Caco-2 (cell line): ENCODE measurements at regions not wholly inside any gene's neighbourhood (a gene's known extent, or its start where the extent isn't known, plus 50 kb on each side); places are given as distances from the start of the nearest gene placed in this dataset.

Experiments
- BruUV-seq: library from RNA; stranded (reverse); fragments of 400-500 nt; replicated peaks from 2 replicates; lab custom pipeline; 2021; lab: Mats Ljungman, UMichigan
- CTCF ChIA-PET: fragments of 300-600 bp; sonication (Branson Sonifier 250); formaldehyde crosslinking; loops from one replicate; lab custom pipeline; 2022; ENCODE audit warnings: antibody characterized with exemption; lab: Charles Lee
- POLR2A ChIA-PET: fragments of 300-600 bp; sonication (Branson Sonifier 250); formaldehyde crosslinking; loops from one replicate; lab custom pipeline; 2022; ENCODE audit warnings: antibody characterized with exemption; lab: Charles Lee
- DNase-seq, 2 experiments: peaks; one replicate each; pipeline versions ENCODE4 v3.0.0 to v3.0.0-alpha.2; 2020 to 2022
- H3K27me3 ChIP-seq: replicated peaks from 2 replicates; pipeline ENCODE4 v1.6.0; 2011; ENCODE audit warnings: low read length; ENCODE audit not compliant: control insufficient read depth, insufficient read depth
- H3K36me3 ChIP-seq: 2 replicates; pipeline ENCODE4 v1.5.1; 2011; ENCODE audit warnings: low read length; ENCODE audit not compliant: control insufficient read depth, insufficient read depth
- H3K4me1 ChIP-seq: fragments of 250-450 bp; sonication (Bioruptor Pico); 2 replicates; pipeline ENCODE4 v1.5.1; 2020; ENCODE audit warnings: mild to moderate bottlenecking
- H3K4me3 ChIP-seq: 2 replicates; pipeline ENCODE4 v1.5.1; 2011; ENCODE audit warnings: low read depth, mild to moderate bottlenecking, control low read depth, low read length
- H3K9me3 ChIP-seq: fragments of 250-450 bp; sonication (Bioruptor Pico); 2 replicates; pipeline ENCODE4 v1.5.1; 2020; ENCODE audit warnings: mild to moderate bottlenecking, moderate library complexity
- H3K27ac Mint-ChIP-seq: one replicate; pipeline ENCODE4 v1.8.0; 2022; ENCODE audit warnings: mixed read lengths; ENCODE audit not compliant: unreplicated experiment
- H3K27me3 Mint-ChIP-seq: one replicate; pipeline ENCODE4 v1.8.0; 2022; ENCODE audit warnings: mixed read lengths; ENCODE audit not compliant: insufficient read depth, unreplicated experiment
- H3K36me3 Mint-ChIP-seq: one replicate; pipeline ENCODE4 v1.8.0; 2022; ENCODE audit warnings: mild to moderate bottlenecking, mixed read lengths; ENCODE audit not compliant: insufficient read depth, unreplicated experiment
- H3K4me1 Mint-ChIP-seq: one replicate; pipeline ENCODE4 v1.8.0; 2022; ENCODE audit warnings: low read depth, mixed read lengths; ENCODE audit not compliant: unreplicated experiment
- H3K4me3 Mint-ChIP-seq: one replicate; pipeline ENCODE4 v1.8.0; 2022; ENCODE audit warnings: mild to moderate bottlenecking, moderate library complexity, mixed read lengths; ENCODE audit not compliant: unreplicated experiment
- H3K9me3 Mint-ChIP-seq: one replicate; pipeline ENCODE4 v1.8.0; 2022; ENCODE audit warnings: mixed read lengths; ENCODE audit not compliant: unreplicated experiment
- intact Hi-C: fragments of 100-400 bp; cut with micrococcal nuclease; formaldehyde crosslinking; loops from one replicate; pipeline ENCODE4 v1.10.0; 2022; ENCODE audit not compliant: unreplicated experiment
- TF ChIP-seq, protein P1 (sequence below), 2 experiments: fragments of 200-600 bp in 1 of 2; IDR thresholded peaks; 1 replicate in 1 of 2; 2 replicates in 1 of 2; pipeline versions ENCODE4 v1.5.1 to v1.8.0; 2011 to 2022; ENCODE audit warnings: antibody characterized with exemption in 1 of 2, control low read depth in 1 of 2, inconsistent platforms in 1 of 2, low read depth in 1 of 2, low read length in 1 of 2, mild to moderate bottlenecking in 1 of 2, moderate library complexity in 1 of 2; ENCODE audit not compliant: insufficient read depth in 1 of 2, severe bottlenecking in 1 of 2, unreplicated experiment in 1 of 2

GRCh38 chr22:48428631-48429371 lies 1398.9 kb downstream of the BRD1 start:
- no peak overlapping the region for H3K4me3 Mint-ChIP-seq

DNA sequence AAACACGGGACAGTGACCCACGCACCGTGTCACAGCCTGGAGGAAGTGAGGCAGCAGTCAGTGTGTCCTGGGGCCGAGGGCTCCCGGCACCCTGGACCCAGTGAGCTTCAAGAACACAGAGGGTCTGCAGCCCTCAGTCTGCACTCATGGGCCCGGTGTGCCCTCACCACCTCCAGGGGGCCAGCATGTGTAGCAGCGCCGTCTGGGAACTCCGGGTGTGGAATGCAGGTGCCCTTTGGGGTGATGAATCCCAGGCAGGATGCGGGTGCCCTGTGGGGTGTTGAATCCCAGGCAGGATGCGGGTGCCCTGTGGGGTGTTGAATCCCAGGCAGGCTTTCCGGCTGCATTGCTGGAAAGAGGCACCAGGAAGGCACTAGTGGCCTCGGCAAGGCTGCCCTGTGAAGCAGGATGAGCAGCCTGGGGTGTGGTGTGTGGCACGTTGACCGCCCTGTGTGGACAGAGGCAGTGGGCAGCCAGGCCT lies 1399.9 kb downstream of the BRD1 start:
- Mint-ChIP-seq H3K27me3 (peaks cover 10% of the 10 kb centered on the region), H3K4me3 (no peak overlapping the region), H3K9me3 (no peaks in the 10 kb centered on the region), H3K27ac (no peak overlapping the region), H3K4me1 (no peaks in the 10 kb centered on the region), H3K36me3 (no peaks in the 10 kb centered on the region)
- intact Hi-C loops = no loop called here
- POLR2A ChIA-PET = no interaction called here
- no TSS peak for BruUV-seq
- Histone ChIP-seq H3K9me3 (no peaks in the 10 kb centered on the region), H3K4me3 (no peak overlapping the region), H3K4me1 (no peaks in the 10 kb centered on the region), H3K27me3 (no peaks in the 10 kb centered on the region), H3K36me3 (no peaks in the 10 kb centered on the region)
- no peak for DNase-seq
- CTCF ChIA-PET = no interaction called here
- TF ChIP-seq, protein P1, sequence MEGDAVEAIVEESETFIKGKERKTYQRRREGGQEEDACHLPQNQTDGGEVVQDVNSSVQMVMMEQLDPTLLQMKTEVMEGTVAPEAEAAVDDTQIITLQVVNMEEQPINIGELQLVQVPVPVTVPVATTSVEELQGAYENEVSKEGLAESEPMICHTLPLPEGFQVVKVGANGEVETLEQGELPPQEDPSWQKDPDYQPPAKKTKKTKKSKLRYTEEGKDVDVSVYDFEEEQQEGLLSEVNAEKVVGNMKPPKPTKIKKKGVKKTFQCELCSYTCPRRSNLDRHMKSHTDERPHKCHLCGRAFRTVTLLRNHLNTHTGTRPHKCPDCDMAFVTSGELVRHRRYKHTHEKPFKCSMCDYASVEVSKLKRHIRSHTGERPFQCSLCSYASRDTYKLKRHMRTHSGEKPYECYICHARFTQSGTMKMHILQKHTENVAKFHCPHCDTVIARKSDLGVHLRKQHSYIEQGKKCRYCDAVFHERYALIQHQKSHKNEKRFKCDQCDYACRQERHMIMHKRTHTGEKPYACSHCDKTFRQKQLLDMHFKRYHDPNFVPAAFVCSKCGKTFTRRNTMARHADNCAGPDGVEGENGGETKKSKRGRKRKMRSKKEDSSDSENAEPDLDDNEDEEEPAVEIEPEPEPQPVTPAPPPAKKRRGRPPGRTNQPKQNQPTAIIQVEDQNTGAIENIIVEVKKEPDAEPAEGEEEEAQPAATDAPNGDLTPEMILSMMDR (IDR thresholded peaks at IDR 0.05; ENCODE audit: insufficient read depth in 1 of 2, low read depth in 1 of 2, low read length in 1 of 2, severe bottlenecking in 1 of 2, unreplicated experiment in 1 of 2) = no peak

More at GRCh38 chr22:48428631-48429371, 1398.9 kb downstream of the BRD1 start:
- Histone ChIP-seq H3K4me1 (no peaks in the 10 kb centered on the region), H3K36me3 (no peaks in the 10 kb centered on the region), H3K4me3 (no peak overlapping the region), H3K27me3 (no peaks in the 10 kb centered on the region), H3K9me3 (no peaks in the 10 kb centered on the region)
- DNase-seq = no peak
- POLR2A ChIA-PET = no interaction called here
- CTCF ChIA-PET = no interaction called here
- H3K27me3 Mint-ChIP-seq = peaks cover 8% of the 10 kb centered on the region
- no peaks in the 10 kb centered on the region for H3K9me3 Mint-ChIP-seq
- no peak overlapping the region for H3K27ac Mint-ChIP-seq
- BruUV-seq = no TSS peak
- H3K36me3 Mint-ChIP-seq = no peaks in the 10 kb centered on the region
- intact Hi-C loops = no loop called here
- TF ChIP-seq, protein P1 (IDR thresholded peaks at IDR 0.05; ENCODE audit: insufficient read depth in 1 of 2, low read depth in 1 of 2, low read length in 1 of 2, severe bottlenecking in 1 of 2, unreplicated experiment in 1 of 2) = no peak
- no peaks in the 10 kb centered on the region for H3K4me1 Mint-ChIP-seq

DNA sequence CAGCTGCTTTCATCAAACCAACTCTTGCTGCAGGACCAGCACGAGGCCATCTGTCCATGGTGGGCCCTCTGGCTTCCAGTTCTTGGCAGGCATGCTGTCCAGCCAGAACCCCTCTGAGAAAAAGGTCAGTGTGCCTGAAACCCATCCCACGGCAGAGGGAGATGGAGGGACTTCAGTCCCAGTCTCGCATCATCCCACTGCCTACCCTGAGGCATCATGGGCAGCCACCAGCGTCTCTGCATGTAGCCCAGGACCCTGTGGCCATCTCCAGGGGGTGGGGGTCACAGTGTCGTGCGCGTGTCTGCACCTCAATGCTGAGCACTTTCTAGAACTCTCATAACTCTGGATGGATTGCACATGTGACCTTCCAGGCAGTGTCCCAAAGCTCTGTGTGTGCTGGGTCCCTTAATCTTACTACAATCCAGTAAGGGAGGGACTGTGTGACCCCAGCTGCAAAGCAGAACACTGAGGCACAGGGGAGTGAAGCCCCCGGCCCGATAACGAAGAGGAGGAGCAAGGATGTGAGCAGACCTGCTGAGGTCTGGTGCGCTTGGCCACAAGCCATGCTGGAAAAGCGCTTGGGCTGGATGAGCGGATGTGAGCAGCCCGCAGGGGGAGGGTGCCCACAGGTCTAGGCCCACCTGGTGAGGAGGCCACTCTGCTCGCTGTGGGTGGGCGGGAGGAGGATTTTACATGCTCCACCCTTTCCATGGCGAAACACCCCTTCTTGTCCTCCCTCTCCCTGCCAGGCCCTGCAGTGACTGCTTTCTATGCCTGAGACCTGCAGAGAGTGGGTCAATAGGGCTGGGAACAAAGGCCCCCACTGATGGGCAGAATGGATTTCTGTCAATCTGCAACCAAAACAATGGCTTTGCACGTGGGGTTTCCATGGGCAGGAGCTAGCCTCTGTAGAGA lies 1401.0 kb downstream of the BRD1 start:
- no TSS peak for BruUV-seq
- intact Hi-C loops = no loop called here
- Histone ChIP-seq H3K4me3 (no peak overlapping the region), H3K9me3 (no peaks in the 10 kb centered on the region), H3K27me3 (no peaks in the 10 kb centered on the region), H3K36me3 (no peaks in the 10 kb centered on the region), H3K4me1 (no peaks in the 10 kb centered on the region)
- no peak for DNase-seq
- TF ChIP-seq, protein P1 (IDR thresholded peaks at IDR 0.05; ENCODE audit: insufficient read depth in 1 of 2, low read depth in 1 of 2, low read length in 1 of 2, severe bottlenecking in 1 of 2, unreplicated experiment in 1 of 2) = no peak
- ChIA-PET POLR2A (no interaction called here), CTCF (no interaction called here)
- Mint-ChIP-seq H3K4me1 (no peaks in the 10 kb centered on the region), H3K27me3 (peaks cover 14% of the 10 kb centered on the region), H3K27ac (no peak overlapping the region), H3K4me3 (no peak overlapping the region), H3K36me3 (no peaks in the 10 kb centered on the region), H3K9me3 (no peaks in the 10 kb centered on the region)
